NCI-H460 (cell line): ENCODE measurements at regions not wholly inside any gene's neighbourhood (a gene's known extent, or its start where the extent isn't known, plus 50 kb on each side); places are given as distances from the start of the nearest gene placed in this dataset.
"Not testable (repeated sequence)": the region's sequence is repeated elsewhere in the genome, so short reads cannot be mapped to it uniquely, and the experiment has no call there.

Experiments used
- DNase-seq: peaks from one replicate; pipeline ENCODE4 v3.0.0-alpha.2; 2016; ENCODE audit warnings: low read depth; ENCODE audit errors: extremely low read depth

- no peak for DNase-seq
Measured at GRCh38 chr7:42688056-42688371, 223.9 kb downstream of the C7orf25 start.

- no peak for DNase-seq
Measured at GRCh38 chr7:42687211-42688055, 224.4 kb downstream of the C7orf25 start.

GRCh38 chr7:42686594-42687156, 225.2 kb downstream of the C7orf25 start:
- DNase-seq, result no peak

GRCh38 chr7:42685911-42686310, 226.0 kb downstream of the C7orf25 start:
- DNase-seq, result no peak

- DNase-seq, result no peak
Measured at GRCh38 chr7:42677751-42678699, 233.8 kb downstream of the C7orf25 start.

GRCh38 chr7:42674541-42674940, 237.3 kb downstream of the C7orf25 start:
- no peak for DNase-seq

GRCh38 chr7:42673951-42674350, 237.9 kb downstream of the C7orf25 start:
- DNase-seq, result no peak

GRCh38 chr7:42672339-42672999, 239.4 kb downstream of the C7orf25 start:
- no peak for DNase-seq

- DNase-seq, result no peak
Measured at GRCh38 chr7:42671627-42672026, 240.2 kb downstream of the C7orf25 start.

GRCh38 chr7:42666994-42667393, 244.9 kb downstream of the C7orf25 start:
- no peak for DNase-seq

GRCh38 chr7:42662862-42663261, 249.0 kb downstream of the C7orf25 start:
- no peak for DNase-seq

- DNase-seq, result peak; percentile 31
Measured at GRCh38 chr7:42661312-42661711, 250.6 kb downstream of the C7orf25 start.

GRCh38 chr7:42650701-42651100, 261.2 kb downstream of the C7orf25 start:
- no peak for DNase-seq

GRCh38 chr7:42650171-42650570, 261.7 kb downstream of the C7orf25 start:
- DNase-seq, result no peak

- no peak for DNase-seq
Measured at GRCh38 chr7:42645906-42646305, 266.0 kb downstream of the C7orf25 start.

GRCh38 chr7:42642699-42643098, 269.2 kb downstream of the C7orf25 start:
- no peak for DNase-seq

GRCh38 chr7:42639930-42640329, 271.9 kb downstream of the C7orf25 start:
- DNase-seq, result no peak

- not testable (repeated sequence) for DNase-seq
Measured at GRCh38 chr7:42636380-42636779, 275.5 kb downstream of the C7orf25 start.

GRCh38 chr7:42628054-42628453, 283.8 kb downstream of the C7orf25 start:
- DNase-seq, result no peak

- DNase-seq, result no peak
Measured at GRCh38 chr7:42627626-42628025, 284.2 kb downstream of the C7orf25 start.

GRCh38 chr7:42627101-42627500, 284.8 kb downstream of the C7orf25 start:
- no peak for DNase-seq
